CD4-positive, alpha-beta memory T cell (primary cell): ENCODE measurements at regions not wholly inside any gene's neighbourhood (a gene's known extent, or its start where the extent isn't known, plus 50 kb on each side); places are given as distances from the start of the nearest gene placed in this dataset.

Source experiments
- CTCF ChIA-PET: fragments of 350-600 bp; sonication (Branson Sonifier 250); formaldehyde crosslinking; loops from one replicate; lab custom pipeline; 2021; ENCODE audit warnings: inconsistent platforms; ENCODE audit not compliant: partially characterized antibody; lab: Charles Lee
- POLR2A ChIA-PET: fragments of 350-600 bp; sonication (Branson Sonifier 250); formaldehyde crosslinking; loops from one replicate; lab custom pipeline; 2021; ENCODE audit not compliant: partially characterized antibody; lab: Charles Lee
- DNase-seq, 5 donors: peaks; one replicate each; pipeline versions ENCODE4 v3.0.0 to v3.0.0-alpha.2; 2020 to 2022; ENCODE audit warnings: mixed read lengths in 1 of 5
- H3K27ac ChIP-seq: one replicate; pipeline ENCODE4 v1.7.0; 2013; ENCODE audit warnings: low read depth, low read length
- H3K27me3 ChIP-seq: 2 replicates; pipeline ENCODE4 v1.7.0; 2013; ENCODE audit warnings: mild to moderate bottlenecking, low read length, moderate library complexity; ENCODE audit not compliant: insufficient read depth
- H3K36me3 ChIP-seq: 2 replicates; pipeline ENCODE4 v1.7.0; 2013; ENCODE audit warnings: mild to moderate bottlenecking, low read length, moderate library complexity; ENCODE audit not compliant: insufficient read depth
- H3K4me1 ChIP-seq: 2 replicates; pipeline ENCODE4 v1.7.0; 2013; ENCODE audit warnings: mild to moderate bottlenecking, low read length, moderate library complexity; ENCODE audit not compliant: insufficient read depth
- H3K4me3 ChIP-seq, 2 donors: one replicate each; pipeline ENCODE4 v1.7.0; 2013; ENCODE audit warnings: low read length in 2 of 2, mild to moderate bottlenecking in 1 of 2
- H3K9me3 ChIP-seq, 2 donors: one replicate each; pipeline ENCODE4 v1.7.0; 2013; ENCODE audit warnings: low read length in 2 of 2, control low read depth in 1 of 2; ENCODE audit not compliant: control insufficient read depth in 1 of 2
- H3K27ac Mint-ChIP-seq, 7 donors: one replicate each; pipeline ENCODE4 v1.8.0; 2020 to 2021; ENCODE audit warnings: mixed read lengths in 7 of 7, mild to moderate bottlenecking in 6 of 7, inconsistent platforms in 3 of 7, moderate library complexity in 3 of 7
- H3K27me3 Mint-ChIP-seq, 2 donors: one replicate each; pipeline ENCODE4 v1.8.0; 2020 to 2021; ENCODE audit warnings: mixed read lengths in 2 of 2
- H3K36me3 Mint-ChIP-seq, 2 donors: one replicate each; pipeline ENCODE4 v1.8.0; 2020 to 2021; ENCODE audit warnings: mixed read lengths in 2 of 2, inconsistent platforms in 1 of 2, mild to moderate bottlenecking in 1 of 2
- H3K4me1 Mint-ChIP-seq, 4 donors: one replicate each; pipeline ENCODE4 v1.8.0; 2020 to 2021; ENCODE audit warnings: mixed read lengths in 4 of 4, mild to moderate bottlenecking in 1 of 4
- H3K4me3 Mint-ChIP-seq, 8 donors: one replicate each; pipeline ENCODE4 v1.8.0; 2020 to 2021; ENCODE audit warnings: mixed read lengths in 8 of 8, mild to moderate bottlenecking in 7 of 8, moderate library complexity in 6 of 8, inconsistent platforms in 3 of 8
- H3K9me3 Mint-ChIP-seq, 8 donors: one replicate each; pipeline ENCODE4 v1.8.0; 2020 to 2021; ENCODE audit warnings: mixed read lengths in 8 of 8, mild to moderate bottlenecking in 5 of 8, inconsistent platforms in 3 of 8, moderate library complexity in 1 of 8
- intact Hi-C: fragments of 100-400 bp; cut with micrococcal nuclease; formaldehyde crosslinking; loops from one replicate; pipeline ENCODE4 v1.15.1; 2023

- CTCF ChIA-PET: interaction anchor here (0.7 to 1.5 kb wide), 2 partner anchors 9 to 19 kb away, joined by 3 read pairs; no protein-coding TSS in a partner anchor
- intact Hi-C loops: no loop called here
These were observed 473.7 kb downstream of the GBA3 start for GRCh38 chr4:23166407-23166806.

GRCh38 chr4:23165669-23166068 is 472.9 kb downstream of the GBA3 start:
- peaks cover 0 to 6% (median 0%) of the 10 kb centered on the region in 8 donors for H3K9me3 Mint-ChIP-seq
- intact Hi-C loops: no loop called here
- H3K27me3 ChIP-seq: no peaks in the 10 kb centered on the region
- H3K27ac Mint-ChIP-seq: no peak overlapping the region
- H3K4me1 Mint-ChIP-seq: no peaks in the 10 kb centered on the region
- H3K4me3 Mint-ChIP-seq: no peak overlapping the region
- H3K9me3 ChIP-seq: no peaks in the 10 kb centered on the region
- DNase-seq: no peak
- no peak overlapping the region for H3K4me3 ChIP-seq
- no peaks in the 10 kb centered on the region for H3K36me3 ChIP-seq
- no peaks in the 10 kb centered on the region for H3K27me3 Mint-ChIP-seq
- ChIA-PET CTCF (no interaction called here), POLR2A (no interaction called here)
- H3K27ac ChIP-seq: no peak overlapping the region
- no peaks in the 10 kb centered on the region for H3K4me1 ChIP-seq
- H3K36me3 Mint-ChIP-seq: no peaks in the 10 kb centered on the region

More at GRCh38 chr4:23166407-23166806, 473.7 kb downstream of the GBA3 start:
- Mint-ChIP-seq H3K27ac (no peak overlapping the region), H3K9me3 (peaks cover 0 to 6% (median 0%) of the 10 kb centered on the region in 8 donors), H3K4me1 (no peaks in the 10 kb centered on the region), H3K4me3 (no peak overlapping the region), H3K36me3 (no peaks in the 10 kb centered on the region), H3K27me3 (no peaks in the 10 kb centered on the region)
- Histone ChIP-seq H3K27me3 (no peaks in the 10 kb centered on the region), H3K36me3 (no peaks in the 10 kb centered on the region), H3K9me3 (no peaks in the 10 kb centered on the region), H3K4me1 (no peaks in the 10 kb centered on the region), H3K4me3 (no peak overlapping the region), H3K27ac (no peak overlapping the region)
- POLR2A ChIA-PET: no interaction called here
- DNase-seq: no peak

GRCh38 chr4:23163647-23164436 is 471.1 kb downstream of the GBA3 start:
- H3K4me3 ChIP-seq: no peak overlapping the region
- Mint-ChIP-seq H3K36me3 (no peaks in the 10 kb centered on the region), H3K4me3 (no peak overlapping the region), H3K27ac (no peak overlapping the region), H3K9me3 (peaks cover 0 to 6% (median 0%) of the 10 kb centered on the region in 8 donors), H3K27me3 (no peaks in the 10 kb centered on the region), H3K4me1 (no peaks in the 10 kb centered on the region)
- H3K36me3 ChIP-seq: no peaks in the 10 kb centered on the region
- H3K9me3 ChIP-seq: no peaks in the 10 kb centered on the region
- no peak for DNase-seq
- CTCF ChIA-PET: no interaction called here
- intact Hi-C loops: loop anchor here (5.0 kb wide), 1 partner anchor 138 kb away; no protein-coding TSS in a partner anchor
- H3K4me1 ChIP-seq: no peaks in the 10 kb centered on the region
- H3K27ac ChIP-seq: no peak overlapping the region
- POLR2A ChIA-PET: no interaction called here
- no peaks in the 10 kb centered on the region for H3K27me3 ChIP-seq

GRCh38 chr4:23162275-23162674 is 469.5 kb downstream of the GBA3 start:
- ChIA-PET POLR2A (no interaction called here), CTCF (no interaction called here)
- Mint-ChIP-seq H3K36me3 (no peaks in the 10 kb centered on the region), H3K4me3 (no peak overlapping the region), H3K27me3 (no peaks in the 10 kb centered on the region), H3K4me1 (no peaks in the 10 kb centered on the region), H3K9me3 (peaks cover 0 to 8% (median 0%) of the 10 kb centered on the region in 8 donors), H3K27ac (no peak overlapping the region)
- Histone ChIP-seq H3K27me3 (no peaks in the 10 kb centered on the region), H3K36me3 (no peaks in the 10 kb centered on the region), H3K4me1 (no peaks in the 10 kb centered on the region), H3K9me3 (no peaks in the 10 kb centered on the region), H3K4me3 (no peak overlapping the region), H3K27ac (no peak overlapping the region)
- intact Hi-C loops: loop anchor here (5.0 kb wide), 1 partner anchor 140 kb away; no protein-coding TSS in a partner anchor
- DNase-seq: no peak

GRCh38 chr4:23161787-23162186 is 469.1 kb downstream of the GBA3 start:
- H3K36me3 ChIP-seq: no peaks in the 10 kb centered on the region
- no peak for DNase-seq
- no peaks in the 10 kb centered on the region for H3K27me3 ChIP-seq
- H3K4me3 ChIP-seq: no peak overlapping the region
- no peaks in the 10 kb centered on the region for H3K9me3 ChIP-seq
- Mint-ChIP-seq H3K4me1 (no peaks in the 10 kb centered on the region), H3K36me3 (no peaks in the 10 kb centered on the region), H3K27me3 (no peaks in the 10 kb centered on the region), H3K4me3 (no peak overlapping the region), H3K9me3 (peaks cover 0 to 8% (median 0%) of the 10 kb centered on the region in 8 donors), H3K27ac (no peak overlapping the region)
- ChIA-PET POLR2A (no interaction called here), CTCF (no interaction called here)
- H3K27ac ChIP-seq: no peak overlapping the region
- intact Hi-C loops: loop anchor here (5.0 kb wide), 1 partner anchor 141 kb away; no protein-coding TSS in a partner anchor
- H3K4me1 ChIP-seq: no peaks in the 10 kb centered on the region

GRCh38 chr4:23153076-23153475 is 460.3 kb downstream of the GBA3 start:
- H3K4me3 ChIP-seq: no peak overlapping the region
- intact Hi-C loops: no loop called here
- ChIA-PET POLR2A (no interaction called here), CTCF (no interaction called here)
- Mint-ChIP-seq H3K36me3 (no peaks in the 10 kb centered on the region), H3K27ac (no peak overlapping the region), H3K27me3 (peaks cover 0 to 3% of the 10 kb centered on the region in 2 donors), H3K4me3 (no peak overlapping the region), H3K4me1 (no peaks in the 10 kb centered on the region), H3K9me3 (peaks cover 0 to 9% (median 2%) of the 10 kb centered on the region in 8 donors)
- no peak overlapping the region for H3K27ac ChIP-seq
- no peaks in the 10 kb centered on the region for H3K36me3 ChIP-seq
- DNase-seq: no peak
- H3K27me3 ChIP-seq: no peaks in the 10 kb centered on the region
- no peaks in the 10 kb centered on the region for H3K9me3 ChIP-seq
- no peaks in the 10 kb centered on the region for H3K4me1 ChIP-seq

GRCh38 chr4:23149815-23150214 is 457.1 kb downstream of the GBA3 start:
- DNase-seq: no peak
- CTCF ChIA-PET: no interaction called here
- Histone ChIP-seq H3K27me3 (no peaks in the 10 kb centered on the region), H3K4me1 (no peaks in the 10 kb centered on the region), H3K4me3 (no peak overlapping the region), H3K9me3 (no peaks in the 10 kb centered on the region), H3K36me3 (no peaks in the 10 kb centered on the region), H3K27ac (no peak overlapping the region)
- H3K36me3 Mint-ChIP-seq: no peaks in the 10 kb centered on the region
- intact Hi-C loops: no loop called here
- POLR2A ChIA-PET: no interaction called here
- H3K27ac Mint-ChIP-seq: no peak overlapping the region
- peaks cover 0 to 8% (median 2%) of the 10 kb centered on the region in 8 donors for H3K9me3 Mint-ChIP-seq
- no peak overlapping the region for H3K4me3 Mint-ChIP-seq
- H3K27me3 Mint-ChIP-seq: no peaks in the 10 kb centered on the region
- no peaks in the 10 kb centered on the region for H3K4me1 Mint-ChIP-seq
